Sigmoid colon (tissue), 6 donors: ENCODE measurements at regions not wholly inside any gene's neighbourhood (a gene's known extent, or its start where the extent isn't known, plus 50 kb on each side); places are given as distances from the start of the nearest gene placed in this dataset.

Source experiments
- DNase-seq: peaks from one replicate; pipeline ENCODE4 v3.0.0-alpha.2; 2019
- H3K27ac ChIP-seq, 4 donors: fragments of 200-600 bp; sonication (generic); one replicate each; pipeline ENCODE4 v1.5.1; 2016 to 2019; ENCODE audit warnings: mild to moderate bottlenecking in 1 of 4
- H3K27me3 ChIP-seq, 3 donors: fragments of 200-600 bp; sonication (generic); one replicate each; pipeline ENCODE4 v1.5.1; 2019; ENCODE audit warnings: mild to moderate bottlenecking in 1 of 3
- H3K36me3 ChIP-seq, 4 donors: fragments of 200-600 bp; sonication (generic); one replicate each; pipeline ENCODE4 v1.5.1; 2016 to 2019
- H3K4me1 ChIP-seq, 4 donors: fragments of 200-600 bp; sonication (generic); one replicate each; pipeline ENCODE4 v1.5.1; 2017 to 2019
- H3K4me3 ChIP-seq, 4 donors: fragments of 200-600 bp; sonication (generic); one replicate each; pipeline ENCODE4 v1.5.1; 2017 to 2019; ENCODE audit warnings: mild to moderate bottlenecking in 2 of 4, moderate library complexity in 1 of 4
- H3K9me3 ChIP-seq, 4 donors: fragments of 200-600 bp in 3 of 4; sonication (generic) in 3 of 4; one replicate each; pipeline versions ENCODE4 v1.5.1 to v1.6.1; 2013 to 2019
- EP300 ChIP-seq, 4 donors: sonication (generic); formaldehyde crosslinking; IDR thresholded peaks; one replicate each; pipeline ENCODE4 v1.6.1; 2017; ENCODE audit warnings: antibody characterized with exemption in 4 of 4
- POLR2A ChIP-seq, 2 donors: fragments of 450-650 bp; IDR thresholded peaks; one replicate each; pipeline ENCODE4 v1.6.1; 2016; ENCODE audit warnings: antibody characterized with exemption in 2 of 2, mild to moderate bottlenecking in 2 of 2, moderate library complexity in 2 of 2
- POLR2AphosphoS5 ChIP-seq, 4 donors: sonication (generic); formaldehyde crosslinking; IDR thresholded peaks; one replicate each; pipeline ENCODE4 v1.6.1; 2017; ENCODE audit warnings: antibody characterized with exemption in 4 of 4
- WGBS, 2 donors: extraction: QIAGEN DNeasy Blood & Tissue Kit; methylation state at CpG; one replicate each; pipeline ENCODE4 v1.1.7; 2013; 5-methylcytosine and 5-hydroxymethylcytosine counted together
- intact Hi-C: fragments of 100-400 bp; cut with DNase I; formaldehyde crosslinking; loops from one replicate; pipeline ENCODE4 v1.15.1; 2023
- TF ChIP-seq, protein P1 (sequence below), 4 experiments: fragments of 450-650 bp in 3 of 4; fragments of 200-600 bp in 1 of 4; IDR thresholded peaks; one replicate each; pipeline ENCODE4 v1.5.1; 2016 to 2019; ENCODE audit warnings: antibody characterized with exemption in 4 of 4, mild to moderate bottlenecking in 3 of 4, moderate library complexity in 2 of 4
- donor health status: healthy with polysubstance abuse.
- donor health status: healthy.

GRCh38 chr13:109668433-109669233 is 117.8 kb downstream of the IRS2 start:
- intact Hi-C loops = no loop called here
- Histone ChIP-seq H3K4me3 (no peak overlapping the region), H3K27ac (no peak overlapping the region), H3K27me3 (no peaks in the 10 kb centered on the region), H3K9me3 (no peaks in the 10 kb centered on the region), H3K4me1 (peaks cover 0 to 11% (median 5%) of the 10 kb centered on the region in 4 donors), H3K36me3 (no peaks in the 10 kb centered on the region)
- WGBS, 2 donors = 84 to 87% methylated on average over 7 of the region's 7 CpGs
- DNase-seq = no peak
- TF ChIP-seq EP300 (IDR thresholded peaks at IDR 0.05) = no peak
- no peak for TF ChIP-seq POLR2AphosphoS5 (IDR thresholded peaks at IDR 0.05)
- no peak for TF ChIP-seq POLR2A (IDR thresholded peaks at IDR 0.05)
- TF ChIP-seq, protein P1, sequence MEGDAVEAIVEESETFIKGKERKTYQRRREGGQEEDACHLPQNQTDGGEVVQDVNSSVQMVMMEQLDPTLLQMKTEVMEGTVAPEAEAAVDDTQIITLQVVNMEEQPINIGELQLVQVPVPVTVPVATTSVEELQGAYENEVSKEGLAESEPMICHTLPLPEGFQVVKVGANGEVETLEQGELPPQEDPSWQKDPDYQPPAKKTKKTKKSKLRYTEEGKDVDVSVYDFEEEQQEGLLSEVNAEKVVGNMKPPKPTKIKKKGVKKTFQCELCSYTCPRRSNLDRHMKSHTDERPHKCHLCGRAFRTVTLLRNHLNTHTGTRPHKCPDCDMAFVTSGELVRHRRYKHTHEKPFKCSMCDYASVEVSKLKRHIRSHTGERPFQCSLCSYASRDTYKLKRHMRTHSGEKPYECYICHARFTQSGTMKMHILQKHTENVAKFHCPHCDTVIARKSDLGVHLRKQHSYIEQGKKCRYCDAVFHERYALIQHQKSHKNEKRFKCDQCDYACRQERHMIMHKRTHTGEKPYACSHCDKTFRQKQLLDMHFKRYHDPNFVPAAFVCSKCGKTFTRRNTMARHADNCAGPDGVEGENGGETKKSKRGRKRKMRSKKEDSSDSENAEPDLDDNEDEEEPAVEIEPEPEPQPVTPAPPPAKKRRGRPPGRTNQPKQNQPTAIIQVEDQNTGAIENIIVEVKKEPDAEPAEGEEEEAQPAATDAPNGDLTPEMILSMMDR (IDR thresholded peaks at IDR 0.05) = no peak

- no peaks in the 10 kb centered on the region for H3K36me3 ChIP-seq
Observed at GRCh38 chr13:109667807-109668291, 118.5 kb downstream of the IRS2 start.

GRCh38 chr13:109667056-109667455 is 119.3 kb downstream of the IRS2 start:
- intact Hi-C loops = no loop called here
- Histone ChIP-seq H3K27ac (no peak overlapping the region), H3K36me3 (no peaks in the 10 kb centered on the region), H3K27me3 (no peaks in the 10 kb centered on the region), H3K4me3 (no peak overlapping the region), H3K4me1 (peaks cover 0 to 4% (median 1%) of the 10 kb centered on the region in 4 donors), H3K9me3 (no peaks in the 10 kb centered on the region)
- TF ChIP-seq, protein P1 (IDR thresholded peaks at IDR 0.05) = no peak
- no peak for TF ChIP-seq EP300 (IDR thresholded peaks at IDR 0.05)
- no peak for TF ChIP-seq POLR2AphosphoS5 (IDR thresholded peaks at IDR 0.05)
- DNase-seq = no peak
- 65 to 85% methylated on average over 13 of the region's 13 CpGs for WGBS, 2 donors

More at GRCh38 chr13:109667807-109668291, 118.5 kb downstream of the IRS2 start:
- no peak for DNase-seq
- TF ChIP-seq POLR2AphosphoS5 (IDR thresholded peaks at IDR 0.05) = no peak
- no peak for TF ChIP-seq POLR2A (IDR thresholded peaks at IDR 0.05)
- TF ChIP-seq EP300 (IDR thresholded peaks at IDR 0.05) = no peak
- TF ChIP-seq, protein P1 (IDR thresholded peaks at IDR 0.05) = no peak
- no peaks in the 10 kb centered on the region for H3K9me3 ChIP-seq
- H3K4me1 ChIP-seq = peaks cover 0 to 11% (median 5%) of the 10 kb centered on the region in 4 donors
- intact Hi-C loops = no loop called here
- no peak overlapping the region for H3K4me3 ChIP-seq
- no peak overlapping the region for H3K27ac ChIP-seq
- 76 to 87% methylated on average over 9 of the region's 9 CpGs for WGBS, 2 donors
- H3K27me3 ChIP-seq = no peaks in the 10 kb centered on the region

GRCh38 chr13:109666656-109667055 is 119.7 kb downstream of the IRS2 start:
- WGBS, 2 donors = 73 to 80% methylated on average over 8 of the region's 8 CpGs
- DNase-seq = no peak
- no peak for TF ChIP-seq EP300 (IDR thresholded peaks at IDR 0.05)
- TF ChIP-seq POLR2A (IDR thresholded peaks at IDR 0.05) = no peak
- TF ChIP-seq, protein P1 (IDR thresholded peaks at IDR 0.05) = no peak
- TF ChIP-seq POLR2AphosphoS5 (IDR thresholded peaks at IDR 0.05) = no peak
- H3K36me3 ChIP-seq = no peaks in the 10 kb centered on the region
- H3K27ac ChIP-seq = no peak overlapping the region
- peaks cover 0 to under 1% (median 0%) of the 10 kb centered on the region in 4 donors for H3K4me1 ChIP-seq
- intact Hi-C loops = no loop called here
- no peak overlapping the region for H3K4me3 ChIP-seq
- no peaks in the 10 kb centered on the region for H3K9me3 ChIP-seq
- no peaks in the 10 kb centered on the region for H3K27me3 ChIP-seq
